Ishikawa (cell line): ENCODE measurements at regions not wholly inside any gene's neighbourhood (a gene's known extent, or its start where the extent isn't known, plus 50 kb on each side); places are given as distances from the start of the nearest gene placed in this dataset.

Experiments
- CEBPB ChIP-seq: IDR thresholded peaks from 2 replicates; pipeline ENCODE4 v1.6.1; 2012
- CREB1 ChIP-seq: IDR thresholded peaks from 2 replicates; pipeline ENCODE4 v1.6.1; 2012; ENCODE audit warnings: low read depth
- EGR1 ChIP-seq: IDR thresholded peaks from 2 replicates; pipeline ENCODE4 v1.6.1; 2012
- EP300 ChIP-seq: IDR thresholded peaks from 2 replicates; pipeline ENCODE4 v1.6.1; 2012; ENCODE audit warnings: borderline replicate concordance
- NFIC ChIP-seq: IDR thresholded peaks from 2 replicates; pipeline ENCODE4 v1.6.1; 2012
- RAD21 ChIP-seq: IDR thresholded peaks from 2 replicates; pipeline ENCODE4 v1.6.1; 2012; ENCODE audit warnings: low read depth
- TAF1 ChIP-seq: IDR thresholded peaks from 2 replicates; pipeline ENCODE4 v1.6.1; 2012; ENCODE audit warnings: low read depth, mild to moderate bottlenecking
- TCF12 ChIP-seq: IDR thresholded peaks from 2 replicates; pipeline ENCODE4 v1.6.1; 2012; ENCODE audit warnings: low read depth
- TEAD4 ChIP-seq: IDR thresholded peaks from 2 replicates; pipeline ENCODE4 v1.6.1; 2012
- YY1 ChIP-seq: IDR thresholded peaks from 2 replicates; pipeline ENCODE4 v1.6.1; 2012; ENCODE audit warnings: low read depth
- ZBTB7A ChIP-seq: IDR thresholded peaks from 2 replicates; pipeline ENCODE4 v1.6.1; 2012; ENCODE audit warnings: low read depth
- TF ChIP-seq, protein P1 (sequence below): IDR thresholded peaks from 2 replicates; pipeline ENCODE4 v1.6.1; 2012
- TF ChIP-seq, protein P2 (sequence below): IDR thresholded peaks from 2 replicates; pipeline ENCODE4 v1.6.1; 2012

GRCh38 chr2:150215041-150215440, 272.4 kb downstream of the RND3 start:
- TF ChIP-seq TAF1 (no peak), TEAD4 (no peak), NFIC (no peak), EP300 (no peak), TCF12 (no peak), CREB1 (no peak), YY1 (no peak), ZBTB7A (no peak), EGR1 (no peak), CEBPB (no peak), RAD21 (no peak)
- TF ChIP-seq, protein P1, sequence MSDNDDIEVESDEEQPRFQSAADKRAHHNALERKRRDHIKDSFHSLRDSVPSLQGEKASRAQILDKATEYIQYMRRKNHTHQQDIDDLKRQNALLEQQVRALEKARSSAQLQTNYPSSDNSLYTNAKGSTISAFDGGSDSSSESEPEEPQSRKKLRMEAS: no peak
- TF ChIP-seq, protein P2, sequence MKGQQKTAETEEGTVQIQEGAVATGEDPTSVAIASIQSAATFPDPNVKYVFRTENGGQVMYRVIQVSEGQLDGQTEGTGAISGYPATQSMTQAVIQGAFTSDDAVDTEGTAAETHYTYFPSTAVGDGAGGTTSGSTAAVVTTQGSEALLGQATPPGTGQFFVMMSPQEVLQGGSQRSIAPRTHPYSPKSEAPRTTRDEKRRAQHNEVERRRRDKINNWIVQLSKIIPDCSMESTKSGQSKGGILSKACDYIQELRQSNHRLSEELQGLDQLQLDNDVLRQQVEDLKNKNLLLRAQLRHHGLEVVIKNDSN: no peak
